22Rv1 (cell line): ENCODE measurements at regions not wholly inside any gene's neighbourhood (a gene's known extent, or its start where the extent isn't known, plus 50 kb on each side); places are given as distances from the start of the nearest gene placed in this dataset.

Experiments used
- H3K27ac ChIP-seq: fragments of 450-650 bp; 2 replicates; pipeline ENCODE4 v1.5.1; 2017
- CTCF ChIP-seq: fragments of 450-650 bp; IDR thresholded peaks from 2 replicates; pipeline ENCODE4 v1.5.1; 2017; ENCODE audit warnings: mild to moderate bottlenecking
- ZFX ChIP-seq: fragments of 450-650 bp; IDR thresholded peaks from 2 replicates; pipeline ENCODE4 v1.6.1; 2017; ENCODE audit warnings: antibody characterized with exemption, borderline replicate concordance

- no peak overlapping the region for H3K27ac ChIP-seq
- TF ChIP-seq CTCF (peak; percentile 91), ZFX (no peak)
Observed at GRCh38 chr20:12012241-12013222, 94.8 kb downstream of the BTBD3 start.

- no peak overlapping the region for H3K27ac ChIP-seq
- no peak for TF ChIP-seq ZFX
- no peak for TF ChIP-seq CTCF
Observed at GRCh38 chr20:12014276-12014675, 96.6 kb downstream of the BTBD3 start.

- TF ChIP-seq CTCF (no peak), ZFX (no peak)
- H3K27ac ChIP-seq, result no peak overlapping the region
Observed at GRCh38 chr20:12014736-12015135, 97.0 kb downstream of the BTBD3 start.

- TF ChIP-seq CTCF, result no peak
- no peak for TF ChIP-seq ZFX
Observed at GRCh38 chr20:12016291-12016690, 98.6 kb downstream of the BTBD3 start.

GRCh38 chr20:12019715-12020114 is 102.0 kb downstream of the BTBD3 start:
- TF ChIP-seq CTCF (no peak), ZFX (no peak)
- H3K27ac ChIP-seq, result no peak overlapping the region

More at GRCh38 chr20:12016291-12016690, 98.6 kb downstream of the BTBD3 start:
- H3K27ac ChIP-seq, result no peak overlapping the region

- H3K27ac ChIP-seq, result no peak overlapping the region
- TF ChIP-seq ZFX, result no peak
Observed at GRCh38 chr20:12020846-12021245, 103.2 kb downstream of the BTBD3 start.

GRCh38 chr20:12022126-12022525 is 104.4 kb downstream of the BTBD3 start:
- TF ChIP-seq ZFX (no peak), CTCF (no peak)
- no peak overlapping the region for H3K27ac ChIP-seq
